ENCODE measurements at regions not wholly inside any gene's neighbourhood (a gene's known extent, or its start where the extent isn't known, plus 50 kb on each side); places are given as distances from the start of the nearest gene placed in this dataset.

DNA sequence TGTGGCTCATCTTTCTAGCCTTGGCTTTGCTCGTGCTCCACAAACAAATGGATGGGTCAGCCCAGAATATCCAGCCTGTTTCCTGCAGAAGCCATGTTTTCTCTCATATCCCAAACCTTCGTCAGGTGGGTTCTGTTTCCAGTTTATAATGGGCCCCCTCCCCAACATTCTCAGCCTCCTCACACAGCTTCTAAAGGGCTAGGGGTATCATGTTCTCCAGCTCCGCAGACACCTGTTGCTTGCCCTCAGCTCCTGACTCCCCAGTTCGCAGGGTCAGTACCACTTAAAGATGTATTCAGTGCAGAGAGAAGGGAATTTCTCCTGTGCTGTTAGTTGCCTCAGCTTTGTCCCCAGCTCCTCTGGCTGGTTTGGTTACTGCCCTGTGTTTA, 447.3 kb upstream of the JARID2 start:
- Histone ChIP-seq H3K27ac (no peak overlapping the region), H3K4me3 (no peak overlapping the region)
- TF ChIP-seq, protein P1, sequence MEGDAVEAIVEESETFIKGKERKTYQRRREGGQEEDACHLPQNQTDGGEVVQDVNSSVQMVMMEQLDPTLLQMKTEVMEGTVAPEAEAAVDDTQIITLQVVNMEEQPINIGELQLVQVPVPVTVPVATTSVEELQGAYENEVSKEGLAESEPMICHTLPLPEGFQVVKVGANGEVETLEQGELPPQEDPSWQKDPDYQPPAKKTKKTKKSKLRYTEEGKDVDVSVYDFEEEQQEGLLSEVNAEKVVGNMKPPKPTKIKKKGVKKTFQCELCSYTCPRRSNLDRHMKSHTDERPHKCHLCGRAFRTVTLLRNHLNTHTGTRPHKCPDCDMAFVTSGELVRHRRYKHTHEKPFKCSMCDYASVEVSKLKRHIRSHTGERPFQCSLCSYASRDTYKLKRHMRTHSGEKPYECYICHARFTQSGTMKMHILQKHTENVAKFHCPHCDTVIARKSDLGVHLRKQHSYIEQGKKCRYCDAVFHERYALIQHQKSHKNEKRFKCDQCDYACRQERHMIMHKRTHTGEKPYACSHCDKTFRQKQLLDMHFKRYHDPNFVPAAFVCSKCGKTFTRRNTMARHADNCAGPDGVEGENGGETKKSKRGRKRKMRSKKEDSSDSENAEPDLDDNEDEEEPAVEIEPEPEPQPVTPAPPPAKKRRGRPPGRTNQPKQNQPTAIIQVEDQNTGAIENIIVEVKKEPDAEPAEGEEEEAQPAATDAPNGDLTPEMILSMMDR (IDR thresholded peaks at IDR 0.05): no peak
- no peak for DNase-seq (ENCODE audit: low spot score)

DNA sequence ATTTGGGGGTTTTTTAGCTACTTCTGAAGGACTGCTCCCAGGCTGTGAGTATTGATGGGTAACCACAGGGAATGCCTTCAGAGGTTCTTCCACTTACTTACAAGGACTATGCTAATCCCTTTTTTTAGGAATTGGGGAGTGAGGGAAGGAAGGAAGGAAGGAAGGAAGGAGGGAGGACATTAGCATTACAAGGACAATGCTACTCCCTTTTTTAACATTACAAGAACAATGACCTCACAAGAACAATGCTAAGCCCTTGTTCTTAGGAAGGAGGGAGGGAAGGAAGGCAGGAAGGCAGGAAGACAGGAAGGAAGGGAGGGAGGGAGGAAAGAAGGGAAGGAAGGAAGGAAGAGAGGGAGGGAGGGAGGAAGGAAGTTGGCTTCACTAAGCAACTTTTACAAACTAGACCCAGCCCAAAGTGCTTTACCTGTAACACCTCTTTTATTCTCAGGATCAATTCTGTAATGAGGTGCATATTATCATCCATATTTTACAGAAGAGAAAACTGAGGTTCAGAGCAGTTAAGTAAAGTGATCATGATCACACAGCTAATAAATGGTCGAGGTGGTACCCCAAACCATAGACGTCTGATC, 446.8 kb upstream of the JARID2 start:
- no peak overlapping the region for H3K27ac ChIP-seq
- no peak overlapping the region for H3K4me3 ChIP-seq
- DNase-seq (ENCODE audit: low spot score): no peak
- TF ChIP-seq, protein P1 (IDR thresholded peaks at IDR 0.05): no peak

DNA sequence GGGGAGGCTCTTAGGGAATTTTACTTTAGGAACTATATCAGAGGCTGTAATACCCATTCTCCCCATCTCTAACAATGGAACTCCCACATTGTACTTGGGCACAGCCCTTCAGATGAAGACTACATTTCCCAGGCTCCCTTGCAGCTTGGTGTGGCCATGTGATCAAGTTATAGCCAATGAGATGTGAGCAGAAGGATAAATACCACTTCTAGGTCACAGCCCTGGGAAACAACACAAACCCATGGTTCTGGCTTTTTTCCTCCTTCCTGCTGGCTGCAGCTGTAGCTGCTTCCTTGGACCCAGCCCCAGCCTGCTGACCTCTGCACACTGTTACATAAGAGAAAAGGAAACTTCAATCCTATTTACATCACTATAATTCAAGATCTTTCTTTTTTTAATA, 445.9 kb upstream of the JARID2 start:
- DNase-seq (ENCODE audit: low spot score): no peak
- H3K27ac ChIP-seq: no peak overlapping the region
- no peak overlapping the region for H3K4me3 ChIP-seq
- TF ChIP-seq, protein P1 (IDR thresholded peaks at IDR 0.05): no peak

DNA sequence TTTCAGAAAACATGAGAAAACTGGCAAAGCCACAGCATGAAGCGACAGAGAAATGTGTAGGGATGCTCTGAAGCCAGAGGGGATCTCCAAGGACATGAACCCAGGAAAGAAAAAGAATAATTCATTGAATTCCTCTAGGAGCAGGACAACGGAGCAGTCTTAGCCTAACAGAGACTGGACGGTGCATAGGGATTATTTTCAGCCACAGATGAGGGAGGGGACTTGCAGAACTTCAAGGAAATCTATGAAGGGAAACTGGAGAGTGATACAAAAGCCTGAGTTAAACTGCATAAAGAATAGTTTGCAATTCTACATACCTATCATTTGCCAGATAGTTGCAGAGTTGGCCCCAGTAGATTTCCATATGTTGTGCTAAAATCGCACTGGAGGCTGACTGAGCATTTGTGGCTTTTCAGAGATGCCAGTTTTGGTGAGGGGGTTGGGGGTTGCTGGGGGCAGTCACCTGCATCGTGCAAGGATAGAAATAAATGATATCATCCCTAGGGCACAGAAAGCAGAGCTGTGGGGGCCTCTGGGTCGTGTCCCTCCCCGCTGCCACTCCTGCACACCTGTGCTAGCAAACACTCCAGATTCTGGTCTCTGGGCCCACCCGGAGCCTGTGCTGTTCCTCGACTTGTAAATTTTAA, 443.2 kb upstream of the JARID2 start:
- no peak for DNase-seq (ENCODE audit: low spot score)
- H3K27ac ChIP-seq: no peak overlapping the region
- TF ChIP-seq, protein P1 (IDR thresholded peaks at IDR 0.05): no peak
- no peak overlapping the region for H3K4me3 ChIP-seq

DNA sequence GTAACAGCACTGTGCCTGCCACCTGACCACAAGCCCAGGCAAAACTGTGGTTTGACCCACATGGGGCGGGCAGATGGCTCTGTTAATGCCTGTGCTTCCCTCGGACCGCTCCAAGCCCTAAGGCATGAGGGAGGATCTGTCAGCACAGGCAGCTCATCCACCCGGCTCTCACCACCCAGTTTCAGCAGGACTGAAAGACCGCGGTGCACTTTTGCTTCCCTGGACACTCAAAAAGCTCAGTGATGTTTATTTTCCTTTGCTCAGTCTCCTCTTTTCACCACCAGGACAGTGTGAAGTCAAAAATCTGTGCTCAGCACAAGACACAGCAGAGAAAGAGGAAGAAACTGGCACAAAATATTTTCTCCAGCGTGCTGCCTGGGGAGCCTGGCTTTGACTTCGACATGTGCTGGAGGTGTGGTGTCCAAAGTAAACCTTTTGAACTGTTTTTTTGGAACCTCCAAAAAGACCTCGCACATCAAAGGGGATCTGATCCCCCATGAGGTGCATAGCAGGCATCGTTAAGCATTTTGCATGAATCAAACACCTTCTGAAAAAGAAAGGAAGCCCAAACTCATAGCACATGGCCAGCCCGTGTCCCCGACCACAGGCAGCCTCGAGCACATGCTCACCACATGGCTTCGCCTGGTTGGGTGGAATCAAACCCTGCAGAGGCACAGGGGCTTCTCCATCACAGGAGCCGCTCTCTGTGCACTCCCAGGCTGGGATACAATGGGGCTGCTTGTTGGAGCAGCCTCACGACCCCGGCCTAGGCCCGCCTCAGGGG, 441.7 kb upstream of the JARID2 start:
- peak overlapping the region in 1 of 2 donors; percentile 33 for H3K27ac ChIP-seq
- no peak for DNase-seq (ENCODE audit: low spot score)

DNA sequence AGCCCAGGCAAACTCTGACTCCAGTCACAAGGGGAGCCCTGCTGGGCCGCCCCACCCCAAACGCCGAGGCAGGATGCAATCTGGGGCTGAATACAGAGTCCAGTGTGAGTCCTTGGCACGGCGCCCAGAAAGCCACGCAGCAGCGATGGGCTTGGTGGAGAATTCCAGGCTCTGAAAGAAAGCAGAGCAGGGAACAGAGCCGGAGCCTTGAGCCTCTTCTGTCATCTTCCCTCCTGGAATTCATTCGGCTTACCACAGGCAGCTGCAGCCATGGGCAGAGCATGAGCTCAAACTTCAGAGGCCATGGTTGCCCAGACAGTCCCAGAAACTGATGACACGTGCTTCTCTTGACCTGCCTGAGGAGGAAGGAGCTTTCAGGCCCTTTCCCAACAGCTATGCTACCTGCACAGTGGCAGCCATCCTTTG, 441.1 kb upstream of the JARID2 start:
- TF ChIP-seq, protein P1 (IDR thresholded peaks at IDR 0.05): no peak
- peak; percentile 76 for DNase-seq (ENCODE audit: low spot score)
- Histone ChIP-seq H3K4me3 (no peak overlapping the region), H3K27ac (no peak overlapping the region)

More for the DNA sequence above, 441.7 kb upstream of the JARID2 start:
- TF ChIP-seq, protein P1 (IDR thresholded peaks at IDR 0.05): no peak
- no peak overlapping the region for H3K4me3 ChIP-seq

Measured in coronary artery (tissue), 2 donors.